LHCN-M2 (cell line): ENCODE measurements at regions not wholly inside any gene's neighbourhood (a gene's known extent, or its start where the extent isn't known, plus 50 kb on each side); places are given as distances from the start of the nearest gene placed in this dataset.

Source experiments
- DNase-seq: peaks from one replicate; pipeline ENCODE4 v3.0.0-alpha.2; 2012; ENCODE audit warnings: low read depth

- DNase-seq: no peak
Measured at GRCh38 chr15:69940441-69941300, 157.0 kb downstream of the TLE3 start.

- no peak for DNase-seq
Measured at GRCh38 chr15:69941301-69941605, 156.5 kb downstream of the TLE3 start.

GRCh38 chr15:69941706-69942495 is 155.8 kb downstream of the TLE3 start:
- DNase-seq: no peak

- no peak for DNase-seq
Measured at GRCh38 chr15:69943637-69944036, 154.1 kb downstream of the TLE3 start.

- no peak for DNase-seq
Measured at GRCh38 chr15:69945729-69946128, 152.0 kb downstream of the TLE3 start.

- no peak for DNase-seq
Measured at GRCh38 chr15:69946870-69947269, 150.8 kb downstream of the TLE3 start.

GRCh38 chr15:69947394-69947793 is 150.3 kb downstream of the TLE3 start:
- DNase-seq: no peak

- no peak for DNase-seq
Measured at GRCh38 chr15:69949485-69949884, 148.2 kb downstream of the TLE3 start.

GRCh38 chr15:69951256-69951897 is 146.3 kb downstream of the TLE3 start:
- DNase-seq: no peak

- peak; percentile 2 for DNase-seq
Measured at GRCh38 chr15:69951898-69952555, 145.7 kb downstream of the TLE3 start.

- no peak for DNase-seq
Measured at GRCh38 chr15:69953051-69953450, 144.7 kb downstream of the TLE3 start.

- no peak for DNase-seq
Measured at GRCh38 chr15:69953816-69954215, 143.9 kb downstream of the TLE3 start.

- DNase-seq: no peak
Measured at GRCh38 chr15:69954666-69955065, 143.1 kb downstream of the TLE3 start.

- DNase-seq: no peak
Measured at GRCh38 chr15:69955240-69955894, 142.3 kb downstream of the TLE3 start.

GRCh38 chr15:69956417-69956816 is 141.3 kb downstream of the TLE3 start:
- no peak for DNase-seq

GRCh38 chr15:69957175-69957574 is 140.5 kb downstream of the TLE3 start:
- no peak for DNase-seq

- DNase-seq: peak; percentile 3
Measured at GRCh38 chr15:69958496-69959084, 139.1 kb downstream of the TLE3 start.

- DNase-seq: no peak
Measured at GRCh38 chr15:69962561-69962960, 135.2 kb downstream of the TLE3 start.

GRCh38 chr15:69963385-69963784 is 134.3 kb downstream of the TLE3 start:
- no peak for DNase-seq

- no peak for DNase-seq
Measured at GRCh38 chr15:69971771-69972170, 125.9 kb downstream of the TLE3 start.

GRCh38 chr15:69972436-69972835 is 125.3 kb downstream of the TLE3 start:
- DNase-seq: no peak
